HEK293 (cell line): ENCODE measurements at regions not wholly inside any gene's neighbourhood (a gene's known extent, or its start where the extent isn't known, plus 50 kb on each side); places are given as distances from the start of the nearest gene placed in this dataset.

ENCODE experiments used
- MYNN ChIP-seq: fragments of 450-650 bp; formaldehyde crosslinking; IDR thresholded peaks from 2 replicates; pipeline ENCODE4 v1.5.1; 2016; ENCODE audit warnings: missing biosample characterization, missing genetic modification characterization, borderline replicate concordance
- SCRT2 ChIP-seq: fragments of 450-650 bp; formaldehyde crosslinking; IDR thresholded peaks from 2 replicates; pipeline ENCODE4 v1.5.1; 2016; ENCODE audit warnings: missing biosample characterization, missing genetic modification characterization
- TCF7L2 ChIP-seq: IDR thresholded peaks from 2 replicates; pipeline ENCODE4 v1.6.1; 2011; ENCODE audit warnings: low read depth, mild to moderate bottlenecking, inconsistent platforms, low read length, moderate library complexity, borderline replicate concordance
- ZNF274 ChIP-seq, 2 experiments: fragments of 200-500 bp in 1 of 2; fragments of 450-650 bp in 1 of 2; sonication (Bioruptor generic) in 1 of 2; formaldehyde crosslinking in 1 of 2; IDR thresholded peaks; 2 replicates each; pipeline versions ENCODE4 v1.5.1 to v1.6.1; 2014 to 2016; ENCODE audit warnings: borderline replicate concordance in 1 of 2, inconsistent platforms in 1 of 2, low read length in 1 of 2, missing biosample characterization in 1 of 2, missing genetic modification characterization in 1 of 2
- ZNF292 ChIP-seq: fragments of 450-650 bp; formaldehyde crosslinking; IDR thresholded peaks from 2 replicates; pipeline ENCODE4 v1.5.1; 2016; ENCODE audit warnings: low read depth, missing biosample characterization, missing genetic modification characterization, borderline replicate concordance
- ZNF561 ChIP-seq: fragments of 450-650 bp; IDR thresholded peaks from 2 replicates; pipeline ENCODE4 v1.5.1; 2018; ENCODE audit warnings: missing biosample characterization, missing genetic modification characterization, borderline replicate concordance
- TF ChIP-seq, protein P1 (sequence below): fragments of 450-650 bp; formaldehyde crosslinking; IDR thresholded peaks from 2 replicates; pipeline ENCODE4 v1.5.1; 2016; ENCODE audit warnings: missing biosample characterization, missing genetic modification characterization
- TF ChIP-seq, protein P2 (sequence below): sonication (generic); formaldehyde crosslinking; IDR thresholded peaks from 2 replicates; pipeline ENCODE4 v1.8.1; 2022; ENCODE audit warnings: mild to moderate bottlenecking, moderate library complexity, missing genetic modification reagents

DNA sequence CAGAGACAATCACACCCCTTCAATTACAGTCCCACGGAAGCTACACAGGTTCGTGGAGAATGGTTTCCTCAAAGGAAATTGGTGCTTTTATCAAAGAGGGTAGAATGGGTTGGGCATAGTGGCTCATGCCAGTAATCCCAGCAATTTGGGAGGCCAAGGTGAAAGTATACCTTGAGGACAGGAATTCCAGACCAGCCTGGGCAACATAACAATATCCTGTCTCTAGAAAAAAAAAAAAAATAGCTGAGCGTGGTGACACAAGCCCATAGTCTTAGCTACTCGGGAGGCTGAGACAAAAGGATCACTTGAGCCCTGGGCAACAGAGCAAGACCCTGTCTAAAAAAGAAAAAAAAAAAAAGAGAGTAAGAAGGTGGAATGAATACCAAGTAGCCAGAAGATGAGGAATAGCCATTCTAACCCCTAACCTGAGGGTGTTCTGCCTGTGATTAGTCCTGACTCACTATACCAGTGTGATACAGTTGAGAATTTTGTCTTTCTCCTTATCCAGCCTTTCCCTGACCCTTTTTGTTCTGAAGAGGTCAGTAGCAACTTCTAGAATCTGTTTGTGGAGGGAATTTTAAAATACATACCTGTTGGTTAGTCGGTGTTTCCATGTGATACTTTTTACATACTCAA, 283.2 kb downstream of the MREG start:
- TF ChIP-seq, protein P1, sequence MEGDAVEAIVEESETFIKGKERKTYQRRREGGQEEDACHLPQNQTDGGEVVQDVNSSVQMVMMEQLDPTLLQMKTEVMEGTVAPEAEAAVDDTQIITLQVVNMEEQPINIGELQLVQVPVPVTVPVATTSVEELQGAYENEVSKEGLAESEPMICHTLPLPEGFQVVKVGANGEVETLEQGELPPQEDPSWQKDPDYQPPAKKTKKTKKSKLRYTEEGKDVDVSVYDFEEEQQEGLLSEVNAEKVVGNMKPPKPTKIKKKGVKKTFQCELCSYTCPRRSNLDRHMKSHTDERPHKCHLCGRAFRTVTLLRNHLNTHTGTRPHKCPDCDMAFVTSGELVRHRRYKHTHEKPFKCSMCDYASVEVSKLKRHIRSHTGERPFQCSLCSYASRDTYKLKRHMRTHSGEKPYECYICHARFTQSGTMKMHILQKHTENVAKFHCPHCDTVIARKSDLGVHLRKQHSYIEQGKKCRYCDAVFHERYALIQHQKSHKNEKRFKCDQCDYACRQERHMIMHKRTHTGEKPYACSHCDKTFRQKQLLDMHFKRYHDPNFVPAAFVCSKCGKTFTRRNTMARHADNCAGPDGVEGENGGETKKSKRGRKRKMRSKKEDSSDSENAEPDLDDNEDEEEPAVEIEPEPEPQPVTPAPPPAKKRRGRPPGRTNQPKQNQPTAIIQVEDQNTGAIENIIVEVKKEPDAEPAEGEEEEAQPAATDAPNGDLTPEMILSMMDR, result no peak
- no peak for TF ChIP-seq ZNF292
- no peak for TF ChIP-seq TCF7L2
- no peak for TF ChIP-seq MYNN (tag by site-specific recombination)
- TF ChIP-seq, protein P2, sequence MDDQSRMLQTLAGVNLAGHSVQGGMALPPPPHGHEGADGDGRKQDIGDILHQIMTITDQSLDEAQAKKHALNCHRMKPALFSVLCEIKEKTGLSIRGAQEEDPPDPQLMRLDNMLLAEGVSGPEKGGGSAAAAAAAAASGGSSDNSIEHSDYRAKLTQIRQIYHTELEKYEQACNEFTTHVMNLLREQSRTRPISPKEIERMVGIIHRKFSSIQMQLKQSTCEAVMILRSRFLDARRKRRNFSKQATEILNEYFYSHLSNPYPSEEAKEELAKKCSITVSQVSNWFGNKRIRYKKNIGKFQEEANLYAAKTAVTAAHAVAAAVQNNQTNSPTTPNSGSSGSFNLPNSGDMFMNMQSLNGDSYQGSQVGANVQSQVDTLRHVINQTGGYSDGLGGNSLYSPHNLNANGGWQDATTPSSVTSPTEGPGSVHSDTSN (CRISPR knock-in tag), result no peak
- TF ChIP-seq ZNF561 (tag by site-specific recombination), result no peak
- no peak for TF ChIP-seq ZNF274 (IDR thresholded peaks at IDR 0.05; ENCODE audit: low read length)
- no peak for TF ChIP-seq ZNF274 (tag by site-specific recombination; IDR thresholded peaks at IDR 0.05; ENCODE audit: borderline replicate concordance)
- no peak for TF ChIP-seq SCRT2 (tag by site-specific recombination)
